ENCODE measurements at regions not wholly inside any gene's neighbourhood (a gene's known extent, or its start where the extent isn't known, plus 50 kb on each side); places are given as distances from the start of the nearest gene placed in this dataset.

- TF ChIP-seq CEBPZ (IDR thresholded peaks at IDR 0.05; ENCODE audit: low read length) (no peak), EED (CRISPR knock-in tag; IDR thresholded peaks at IDR 0.05) (no peak), ZFP36L1 (CRISPR knock-in tag; IDR thresholded peaks at IDR 0.05) (no peak), ZC3H4 (CRISPR knock-in tag; IDR thresholded peaks at IDR 0.05; ENCODE audit: borderline replicate concordance) (no peak), POGZ (CRISPR knock-in tag; IDR thresholded peaks at IDR 0.05) (no peak), ZNF350 (CRISPR knock-in tag; IDR thresholded peaks at IDR 0.05; ENCODE audit: borderline replicate concordance, low read depth) (no peak), ZNF354B (CRISPR knock-in tag; IDR thresholded peaks at IDR 0.05) (no peak), MIER2 (CRISPR knock-in tag; IDR thresholded peaks at IDR 0.05) (no peak), ZHX1 (CRISPR knock-in tag; IDR thresholded peaks at IDR 0.05; ENCODE audit: low read depth) (no peak), NCOA1 (CRISPR knock-in tag; IDR thresholded peaks at IDR 0.05) (no peak), CCDC6 (CRISPR knock-in tag; IDR thresholded peaks at IDR 0.05) (no peak), ZBTB7B (CRISPR knock-in tag; IDR thresholded peaks at IDR 0.05) (no peak)
Observed at GRCh38 chr6:48564036-48564820, 453.2 kb upstream of the PTCHD4 start (continued).
